GM18502 (cell line): ENCODE measurements at regions not wholly inside any gene's neighbourhood (a gene's known extent, or its start where the extent isn't known, plus 50 kb on each side); places are given as distances from the start of the nearest gene placed in this dataset.

Source experiments
- ATAC-seq: cut with Tn5 transposase; IDR thresholded peaks from one replicate; pipeline ENCODE4 v1.9.1; 2021; ENCODE audit warnings: mild to moderate bottlenecking; ENCODE audit not compliant: unreplicated experiment, poor library complexity

GRCh38 chr6:139820210-139820609 lies 445.8 kb upstream of the CITED2 start:
- ATAC-seq, result no peak

GRCh38 chr6:139819776-139820175 lies 445.3 kb upstream of the CITED2 start:
- no peak for ATAC-seq

- ATAC-seq, result no peak
These were observed 438.5 kb upstream of the CITED2 start for GRCh38 chr6:139812939-139813338.

DNA sequence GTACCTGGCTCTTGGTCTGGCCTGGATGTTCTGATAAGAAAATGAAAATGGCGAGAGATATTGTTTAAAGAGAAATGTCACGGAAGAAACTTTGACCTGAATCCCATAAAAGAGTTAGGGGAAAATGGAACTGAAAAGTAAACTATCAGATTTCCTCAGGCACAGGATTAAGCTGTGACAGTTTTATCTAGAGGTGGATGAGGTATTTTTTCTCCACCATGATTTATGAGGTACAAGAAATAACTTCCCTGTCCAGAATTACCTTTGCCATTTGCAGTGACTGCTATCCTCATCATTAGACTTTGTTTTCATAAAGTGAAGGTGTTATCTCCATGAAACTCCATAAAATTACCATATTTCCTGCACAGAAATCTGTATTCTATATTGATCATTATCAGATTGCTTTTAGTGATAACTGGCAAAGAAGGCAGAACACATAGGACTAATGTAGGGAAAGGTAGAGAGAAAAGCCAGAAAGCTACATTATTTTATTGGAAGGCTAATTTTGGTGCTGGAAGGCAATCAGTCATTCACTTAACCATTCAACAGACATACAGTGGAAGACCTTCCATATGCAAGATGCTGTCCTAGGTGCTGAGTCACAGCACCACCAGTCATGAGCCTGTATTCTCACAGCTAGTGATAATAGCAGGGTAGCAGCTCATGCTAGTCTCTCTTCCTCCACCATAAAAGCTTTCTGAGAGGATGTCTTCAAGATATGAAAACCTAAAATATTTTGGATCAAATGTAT lies 427.3 kb upstream of the CITED2 start:
- ATAC-seq, result no peak

GRCh38 chr6:139800837-139801236 lies 426.4 kb upstream of the CITED2 start:
- peak; percentile 93 for ATAC-seq

DNA sequence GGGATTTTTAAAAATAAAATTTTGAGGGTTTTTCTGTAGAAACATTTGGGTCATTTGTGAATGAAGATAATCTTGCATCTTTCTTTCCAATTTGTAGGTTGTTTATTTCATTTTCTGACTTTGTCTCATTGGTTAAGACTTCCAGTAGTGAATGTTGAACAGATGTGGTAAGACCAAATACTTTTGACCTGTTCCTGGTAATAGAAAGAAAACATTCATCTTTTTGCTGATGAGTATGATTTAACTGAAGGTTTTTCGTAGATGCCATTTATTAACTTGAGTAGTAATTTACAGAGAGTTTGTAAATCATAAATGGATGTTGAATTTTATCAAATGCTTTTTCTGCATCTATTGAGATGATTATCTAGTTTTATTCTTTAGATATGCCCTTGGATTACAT lies 416.1 kb upstream of the CITED2 start:
- no peak for ATAC-seq

DNA sequence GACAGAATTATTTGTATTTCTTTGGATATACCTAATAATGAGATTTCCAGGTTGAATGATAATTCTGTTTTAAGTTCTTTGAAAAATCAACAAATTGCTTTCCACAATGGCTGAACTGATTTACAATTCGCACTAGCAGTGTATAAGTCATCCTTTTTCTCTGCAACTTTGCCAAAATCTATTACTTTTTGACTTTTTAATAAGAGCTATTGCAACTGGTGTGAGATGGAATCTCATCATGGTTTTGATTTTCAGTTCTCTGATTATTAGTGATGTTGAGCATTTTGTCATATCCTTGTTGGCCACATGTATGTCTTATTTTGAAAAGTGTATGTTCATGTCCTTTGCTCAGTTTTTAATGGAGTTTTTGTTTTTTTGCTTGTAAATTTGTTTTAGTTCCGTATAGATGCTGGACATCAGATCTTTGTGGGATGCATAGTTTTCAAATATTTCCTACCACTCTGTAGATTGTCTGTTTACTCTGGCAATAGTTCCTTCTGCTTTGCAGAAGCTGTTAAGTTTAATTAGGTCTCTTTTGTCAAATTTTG lies 409.8 kb upstream of the CITED2 start:
- ATAC-seq, result no peak

DNA sequence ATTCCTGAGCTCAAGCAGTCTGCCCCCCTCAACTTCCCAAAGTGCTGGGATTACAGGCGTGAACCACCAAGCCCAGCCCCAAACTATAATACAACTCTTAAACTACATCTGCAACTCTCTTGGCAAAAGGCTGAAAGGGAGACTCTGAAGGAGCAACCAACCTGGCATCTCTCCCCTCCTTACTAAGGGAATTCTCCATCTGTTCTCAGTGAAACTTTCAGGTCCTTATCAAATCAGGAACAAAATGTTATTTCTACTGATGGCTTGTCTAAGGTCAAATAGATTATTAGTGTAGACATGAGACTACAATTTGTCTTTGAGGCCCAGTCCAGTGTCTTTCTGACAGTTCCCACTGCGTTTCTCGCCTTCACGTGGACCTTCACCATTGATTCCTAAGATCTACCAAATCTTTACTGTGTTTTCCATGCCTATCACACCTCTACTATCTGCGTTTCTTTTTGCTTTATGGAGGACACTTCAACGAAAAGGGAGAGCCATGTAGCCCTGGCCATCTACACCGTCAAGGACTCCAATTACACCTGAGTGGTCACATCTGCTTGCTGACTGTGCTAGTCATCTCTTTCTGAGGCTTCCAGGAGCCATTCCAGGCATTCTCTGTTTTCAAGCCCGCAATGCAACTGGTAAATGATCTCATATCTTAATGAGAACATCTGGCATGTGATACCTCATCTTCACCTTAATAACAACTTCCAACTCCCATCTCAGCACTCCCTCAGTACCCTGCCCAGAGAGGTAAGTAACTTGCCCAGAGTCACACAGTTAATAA lies 405.7 kb upstream of the CITED2 start:
- no peak for ATAC-seq

GRCh38 chr6:139778688-139779087 lies 404.2 kb upstream of the CITED2 start:
- ATAC-seq, result no peak

- ATAC-seq, result no peak
These were observed 403.7 kb upstream of the CITED2 start for GRCh38 chr6:139778106-139778505.

DNA sequence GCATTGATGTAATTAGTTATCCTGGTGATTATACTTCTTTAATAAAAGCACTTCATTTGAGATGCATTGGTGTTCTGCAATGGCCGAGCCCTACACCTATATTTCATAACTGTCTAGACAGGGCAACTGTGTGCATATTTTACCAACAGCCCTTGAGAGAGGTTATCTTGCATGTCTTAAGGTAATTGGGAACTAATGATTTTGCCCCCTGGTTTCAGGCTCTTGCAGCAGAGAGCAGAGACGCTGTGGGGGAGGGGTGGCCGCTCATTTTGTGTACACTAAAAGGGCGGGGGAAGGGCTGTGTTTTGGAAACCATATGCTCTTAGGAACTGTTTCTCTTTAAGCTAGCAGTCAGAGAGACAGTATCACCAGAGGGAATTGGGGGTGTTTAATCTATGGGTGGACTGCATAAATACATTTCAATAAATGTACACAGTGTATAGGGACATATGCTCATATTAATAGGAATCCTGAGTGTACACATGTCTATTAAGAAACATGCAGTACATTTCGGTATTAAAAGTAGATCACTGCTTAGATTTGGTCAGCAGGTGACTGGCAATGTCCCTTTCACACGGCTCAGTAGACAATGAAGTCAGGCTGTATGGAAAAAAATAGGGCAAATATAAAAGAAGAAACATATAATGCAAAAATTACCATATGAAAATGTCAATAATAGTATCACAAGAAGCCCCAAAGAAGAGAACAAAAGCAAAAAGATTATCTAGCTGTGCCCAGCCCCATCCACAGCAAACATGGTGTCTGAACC lies 402.9 kb upstream of the CITED2 start:
- no peak for ATAC-seq

- ATAC-seq, result no peak
These were observed 401.6 kb upstream of the CITED2 start for GRCh38 chr6:139776041-139776440.

DNA sequence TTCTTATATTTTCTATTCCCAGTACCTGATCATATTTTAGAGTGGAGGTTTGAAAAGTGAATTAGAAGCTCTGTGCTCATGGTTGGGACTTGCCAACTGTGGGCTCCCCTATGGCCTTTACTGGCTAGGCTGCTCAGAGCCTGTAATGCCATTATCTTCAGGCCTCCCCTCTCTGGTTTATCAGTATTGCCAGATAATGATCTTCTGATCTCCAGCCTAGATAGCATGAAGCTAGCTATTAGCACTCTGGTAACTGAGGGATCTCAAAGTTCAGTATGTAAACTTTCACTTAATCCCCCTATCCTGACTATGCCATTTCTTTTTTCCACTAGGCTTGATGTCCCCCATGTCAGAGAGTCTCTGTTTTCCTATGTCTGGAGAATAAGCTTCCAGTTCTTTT lies 393.7 kb upstream of the CITED2 start:
- ATAC-seq, result no peak

DNA sequence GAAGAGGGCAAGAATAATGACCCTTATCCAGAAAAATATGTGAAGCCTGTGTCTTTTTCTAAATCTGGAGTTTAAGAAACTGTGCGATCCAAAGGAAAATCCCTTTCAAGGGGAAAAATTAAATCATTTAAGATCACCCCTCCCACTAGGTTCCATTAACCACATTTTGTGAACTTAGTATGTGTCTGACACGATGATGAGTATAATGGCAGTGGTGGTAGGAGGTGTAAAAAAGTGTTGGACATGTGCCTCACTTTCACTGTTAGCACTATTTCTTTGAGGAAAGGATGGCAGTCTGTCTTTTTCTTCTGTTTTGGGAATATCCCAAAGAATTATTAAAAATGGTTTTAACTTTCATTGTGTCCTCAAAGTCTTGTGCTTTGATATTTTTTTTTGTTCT lies 392.3 kb upstream of the CITED2 start:
- ATAC-seq, result no peak

DNA sequence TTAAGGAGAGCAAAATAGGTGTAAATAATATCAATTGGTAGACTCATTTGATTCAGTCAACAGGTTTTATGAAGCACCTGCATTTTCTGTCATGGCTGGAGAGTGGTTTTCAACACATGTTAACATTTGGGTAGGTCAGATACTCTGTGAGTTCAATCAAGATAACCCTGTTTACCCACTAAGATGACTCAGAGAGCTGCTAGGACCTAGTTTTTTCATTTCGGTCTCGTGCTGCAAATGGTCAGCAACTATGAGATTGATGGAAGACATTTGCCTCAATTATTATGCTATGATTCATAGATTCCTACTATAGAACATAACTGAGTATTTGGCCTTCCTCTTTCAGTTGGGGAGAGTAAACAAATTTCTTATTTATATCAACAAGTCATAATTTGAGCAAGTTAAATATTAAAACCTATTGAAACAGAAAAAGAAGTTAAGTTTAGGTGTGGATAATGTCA lies 391.4 kb upstream of the CITED2 start:
- ATAC-seq, result no peak

DNA sequence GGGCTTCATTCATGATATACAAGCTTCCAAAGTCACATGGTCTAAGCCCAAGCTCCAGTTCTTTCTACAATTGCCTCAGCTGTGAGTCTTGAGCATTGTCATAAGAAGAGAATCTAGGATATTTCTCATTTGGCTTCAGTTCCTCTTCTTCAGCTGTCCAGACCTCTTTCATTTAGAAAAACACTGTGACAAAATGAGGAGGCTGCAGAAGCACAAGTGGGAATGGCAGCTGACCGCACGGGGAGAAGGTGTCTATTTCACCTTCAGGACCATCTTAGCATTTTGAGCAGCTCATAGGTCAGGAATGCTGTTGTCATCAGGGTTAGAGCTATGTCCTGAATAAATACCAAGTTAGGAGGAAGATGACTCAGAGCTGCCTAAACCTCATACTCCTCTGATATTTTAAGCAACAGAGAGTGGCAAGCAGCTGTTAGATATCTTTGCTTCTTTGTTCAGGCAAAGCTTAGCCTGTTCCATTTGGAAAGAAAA lies 390.1 kb upstream of the CITED2 start:
- peak; percentile 92 for ATAC-seq

- ATAC-seq, result no peak
These were observed 389.2 kb upstream of the CITED2 start for GRCh38 chr6:139763468-139764210.

DNA sequence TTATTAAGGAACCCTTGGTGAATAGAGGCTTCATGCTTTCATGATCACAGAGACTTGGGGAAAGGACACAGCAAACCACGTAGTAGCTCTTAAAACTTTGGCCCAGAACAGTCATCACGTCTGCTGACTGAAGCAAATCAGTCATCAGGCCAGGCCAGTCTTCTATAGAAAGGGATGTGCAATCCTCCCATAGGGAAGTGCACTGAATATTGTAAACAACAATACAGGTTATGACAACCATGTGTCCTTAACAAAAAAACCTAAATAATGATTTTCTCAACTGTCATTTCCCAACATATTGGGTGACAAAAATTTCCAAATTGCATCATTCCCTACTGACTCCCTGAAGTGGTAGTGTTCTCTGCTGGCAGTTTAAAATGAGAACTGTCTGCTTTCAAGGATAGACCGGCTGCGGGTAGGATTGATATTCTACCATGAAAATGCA lies 388.2 kb upstream of the CITED2 start:
- no peak for ATAC-seq

GRCh38 chr6:139760128-139760527 lies 385.7 kb upstream of the CITED2 start:
- no peak for ATAC-seq

GRCh38 chr6:139759086-139759485 lies 384.6 kb upstream of the CITED2 start:
- no peak for ATAC-seq
